Dermis blood vessel endothelial cell (primary cell): ENCODE measurements at regions not wholly inside any gene's neighbourhood (a gene's known extent, or its start where the extent isn't known, plus 50 kb on each side); places are given as distances from the start of the nearest gene placed in this dataset.

Experiments used
- DNase-seq: peaks from one replicate; pipeline ENCODE4 v3.0.0; 2010

GRCh38 chr20:22920898-22921297 is 114.2 kb upstream of the SSTR4 start:
- no peak for DNase-seq

DNA sequence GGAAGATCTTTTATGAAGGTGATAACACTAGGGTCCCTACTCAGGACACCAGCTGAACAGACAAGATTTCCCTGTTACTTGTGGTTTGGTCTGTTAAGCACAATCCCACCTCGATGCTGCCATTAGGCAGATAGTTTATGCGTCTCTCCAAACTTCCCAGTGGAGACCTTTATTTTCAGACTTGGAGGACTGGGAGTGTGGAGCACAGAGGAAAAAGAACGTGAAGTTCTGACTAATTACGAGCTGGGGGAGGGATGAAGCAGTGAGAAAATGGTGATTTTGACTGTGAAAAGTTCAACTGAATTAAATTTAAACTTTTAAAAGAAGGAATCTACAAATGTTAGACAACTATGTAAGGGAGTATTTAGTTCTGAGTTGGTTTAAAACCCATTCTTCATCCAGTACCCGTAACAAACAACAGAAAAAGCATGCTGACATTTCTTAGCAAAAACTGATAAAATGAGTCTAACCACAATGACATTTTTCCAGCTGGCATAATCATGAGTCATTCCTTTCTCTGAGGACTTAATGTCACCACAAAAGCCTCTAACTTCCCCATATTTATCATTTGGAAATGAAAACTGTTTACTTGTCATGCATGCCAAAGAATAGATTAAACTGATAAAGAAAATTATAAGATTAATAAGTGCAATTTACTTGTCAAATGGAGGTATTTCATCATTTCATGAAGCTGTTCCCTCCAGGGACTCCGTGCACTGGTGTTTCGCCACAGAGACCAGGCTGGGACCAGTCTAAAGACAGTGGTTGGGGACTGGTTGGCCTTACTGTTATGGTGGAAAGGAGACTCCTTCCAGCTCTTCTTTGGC is 113.3 kb upstream of the SSTR4 start:
- peak; percentile 50 for DNase-seq

- DNase-seq: no peak
Observed at GRCh38 chr20:22922987-22923386, 112.1 kb upstream of the SSTR4 start.

GRCh38 chr20:22924046-22924737 is 110.9 kb upstream of the SSTR4 start:
- DNase-seq: no peak

DNA sequence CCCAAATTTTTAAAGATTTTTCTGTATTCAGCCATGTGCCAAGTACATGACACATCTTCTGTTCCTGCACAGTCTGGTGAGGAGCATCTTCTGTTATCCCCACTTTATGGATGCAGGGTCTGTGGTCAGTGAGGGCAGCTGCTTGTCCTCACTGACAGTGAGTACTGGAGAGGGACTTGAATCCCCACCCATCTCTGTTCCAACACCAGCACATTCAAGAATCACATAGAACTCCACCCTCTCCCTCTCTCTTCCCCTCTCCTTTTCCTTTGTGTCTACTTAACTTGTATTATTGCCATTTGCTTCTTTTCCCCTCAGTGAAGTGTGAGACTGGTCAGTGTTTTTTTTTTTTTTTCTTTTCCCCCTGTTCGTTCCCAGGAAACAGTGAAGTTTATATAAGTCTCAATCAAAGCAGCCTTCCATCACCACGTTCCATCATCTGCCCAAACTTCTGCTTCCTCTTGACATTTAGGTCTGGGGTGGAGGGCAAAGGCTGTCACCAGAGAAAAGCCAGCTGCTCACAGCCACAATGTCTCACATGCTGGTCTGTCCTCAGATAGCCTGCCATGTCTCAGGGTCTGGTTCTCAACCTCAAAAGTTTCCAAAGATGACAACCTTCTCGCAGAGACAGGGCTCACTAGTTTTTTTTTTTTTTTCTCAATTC is 110.0 kb upstream of the SSTR4 start:
- no peak for DNase-seq

DNA sequence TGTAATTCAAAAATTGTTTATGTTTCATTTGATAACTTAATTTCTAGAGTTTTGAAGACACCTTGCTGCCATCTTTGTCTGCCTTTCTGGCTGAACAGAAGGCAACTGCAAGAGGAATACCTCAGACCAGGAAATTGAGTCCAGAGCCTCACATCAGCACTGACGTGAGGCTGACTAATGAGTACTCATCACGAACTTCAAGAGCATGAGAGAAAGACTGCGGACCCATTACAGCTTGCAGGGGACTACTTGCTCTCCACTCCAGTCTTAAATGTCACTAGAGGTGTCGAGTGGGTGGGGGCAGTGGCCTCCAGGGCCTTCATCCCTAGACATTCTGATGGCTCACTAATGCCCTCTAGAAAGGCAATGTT is 109.5 kb upstream of the SSTR4 start:
- no peak for DNase-seq

- no peak for DNase-seq
Observed at GRCh38 chr20:22927537-22927936, 107.6 kb upstream of the SSTR4 start.

- DNase-seq: no peak
Observed at GRCh38 chr20:22928679-22929078, 106.4 kb upstream of the SSTR4 start.

DNA sequence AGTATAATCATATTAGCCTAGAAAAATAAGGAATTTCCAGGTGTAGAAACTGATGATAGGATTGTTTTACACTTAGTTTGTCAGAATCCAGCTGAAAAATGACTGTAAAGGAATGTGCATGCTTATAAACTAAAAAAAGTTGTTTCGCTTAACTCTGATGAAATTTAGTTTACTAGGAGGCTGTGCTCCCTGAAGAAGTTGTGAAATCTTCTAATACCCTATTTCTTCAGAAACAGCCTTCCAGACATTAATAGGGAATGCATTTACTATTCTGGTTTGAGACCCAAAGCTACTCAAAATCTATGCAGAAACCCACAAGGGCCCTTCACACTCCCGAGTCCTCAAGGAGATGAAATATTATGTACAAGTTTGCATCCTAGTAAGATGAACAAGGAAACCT is 105.5 kb upstream of the SSTR4 start:
- no peak for DNase-seq

- no peak for DNase-seq
Observed at GRCh38 chr20:22931653-22932608, 103.2 kb upstream of the SSTR4 start.

DNA sequence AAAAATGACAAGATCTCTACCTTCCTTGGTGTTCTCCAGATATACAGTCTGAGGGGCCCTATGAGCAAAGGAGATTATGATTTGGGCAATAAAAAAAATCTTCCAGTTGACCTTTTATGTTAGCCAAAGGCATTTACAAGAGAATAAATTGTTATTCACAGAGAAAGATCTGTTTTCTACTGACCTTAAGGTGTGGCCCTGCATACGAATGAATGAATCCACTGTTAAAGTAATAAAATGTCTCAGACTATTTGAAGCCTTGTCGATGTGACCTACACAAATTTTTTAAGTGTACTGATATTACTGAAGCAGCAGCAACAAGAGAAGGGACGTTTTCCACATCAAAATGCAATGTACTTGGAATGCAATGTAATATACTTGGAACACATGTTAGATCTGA is 95.9 kb upstream of the SSTR4 start:
- DNase-seq: no peak

DNA sequence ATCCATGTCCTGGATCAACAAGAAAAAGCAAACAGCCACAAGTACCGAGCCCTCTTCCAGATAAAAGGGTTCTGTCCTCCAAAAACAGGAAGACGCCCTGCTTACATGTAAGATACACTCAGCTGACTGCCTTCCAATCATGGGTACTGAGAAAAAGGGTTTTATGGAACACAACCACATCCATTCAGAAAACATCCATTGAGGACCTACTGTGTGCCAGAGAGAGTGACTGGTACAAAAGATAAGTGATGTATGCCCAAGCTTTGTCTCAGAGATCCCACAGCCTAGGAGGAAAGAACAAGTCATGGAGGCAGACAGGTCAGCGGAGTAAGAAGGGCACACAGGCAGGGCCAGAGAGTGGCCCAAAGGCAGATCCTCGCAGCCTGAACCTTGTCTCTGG is 94.8 kb upstream of the SSTR4 start:
- DNase-seq: no peak

GRCh38 chr20:22941550-22941949 is 93.6 kb upstream of the SSTR4 start:
- DNase-seq: no peak

DNA sequence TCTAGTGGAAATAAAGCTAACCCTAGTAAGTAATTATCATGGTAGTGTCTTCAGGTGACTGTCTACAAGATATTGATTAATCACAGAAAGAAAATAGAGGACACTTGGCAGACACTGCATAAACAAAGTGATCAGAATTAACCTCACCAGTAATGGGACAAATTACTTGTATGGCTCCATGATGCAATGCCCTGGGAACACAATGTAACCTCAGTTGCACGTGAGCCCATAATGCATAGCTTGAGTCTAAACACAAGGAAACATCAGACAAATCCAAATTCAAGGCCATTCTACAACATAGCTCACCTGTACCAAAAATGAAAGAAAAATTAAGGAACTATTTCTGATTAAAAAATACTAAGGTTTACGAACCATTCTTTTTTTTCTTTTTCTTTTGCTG is 92.4 kb upstream of the SSTR4 start:
- no peak for DNase-seq

DNA sequence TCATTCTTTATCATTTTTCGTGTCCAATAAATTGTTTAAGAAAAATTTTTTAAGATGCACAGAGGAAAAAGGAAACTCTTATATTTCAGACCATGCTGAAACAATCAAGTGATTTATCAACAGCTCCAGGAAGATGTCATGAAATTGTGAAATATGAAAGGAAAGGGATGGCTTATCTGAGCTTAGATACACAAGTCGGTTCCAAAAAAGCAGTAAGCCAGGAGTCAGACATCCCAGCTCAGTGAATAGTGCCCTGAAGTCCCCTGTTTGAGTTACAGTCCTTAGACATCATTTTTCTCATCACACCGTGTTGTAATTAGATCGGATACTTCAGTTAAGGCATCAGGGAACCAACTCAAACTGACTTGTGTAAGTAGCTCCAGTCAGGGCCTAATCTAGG is 91.0 kb upstream of the SSTR4 start:
- DNase-seq: no peak

DNA sequence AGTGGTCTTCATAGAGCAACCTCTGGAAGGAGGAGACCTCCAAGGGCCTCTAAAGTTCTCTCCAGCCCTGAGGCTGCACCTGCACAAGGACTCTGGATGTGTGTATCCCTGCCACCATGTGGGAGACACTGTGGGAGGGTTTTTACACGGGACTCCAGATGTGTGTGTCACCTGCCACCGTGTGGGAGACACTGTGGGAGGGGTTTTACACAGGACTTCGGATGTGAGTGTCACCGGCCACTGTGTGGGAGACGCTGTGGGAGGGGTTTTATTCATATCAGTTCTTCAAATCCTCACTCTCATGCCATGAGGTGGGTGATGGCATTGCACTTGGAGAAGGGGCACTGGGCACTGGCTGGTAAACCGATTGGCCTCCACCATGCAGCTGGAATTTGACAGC is 90.2 kb upstream of the SSTR4 start:
- DNase-seq: no peak

DNA sequence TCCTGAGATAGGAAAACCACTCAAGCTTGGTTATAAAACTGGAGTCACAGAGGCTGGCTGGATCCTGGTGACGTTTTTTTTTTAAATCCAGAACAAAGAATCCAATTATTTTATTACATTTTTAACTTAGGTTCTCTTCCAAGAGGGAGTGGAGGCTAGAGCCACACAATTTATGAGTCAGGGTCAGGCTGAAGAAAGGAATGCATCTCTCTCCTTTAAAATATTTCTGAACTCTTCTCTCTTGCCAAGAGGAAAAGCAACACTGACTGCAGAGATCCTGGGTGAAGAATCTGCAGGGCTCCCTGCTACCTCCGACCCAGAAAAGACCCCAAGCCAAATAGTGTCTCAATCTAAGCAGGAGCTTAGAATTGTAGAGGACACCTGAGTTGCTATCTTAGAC is 88.5 kb upstream of the SSTR4 start:
- no peak for DNase-seq

DNA sequence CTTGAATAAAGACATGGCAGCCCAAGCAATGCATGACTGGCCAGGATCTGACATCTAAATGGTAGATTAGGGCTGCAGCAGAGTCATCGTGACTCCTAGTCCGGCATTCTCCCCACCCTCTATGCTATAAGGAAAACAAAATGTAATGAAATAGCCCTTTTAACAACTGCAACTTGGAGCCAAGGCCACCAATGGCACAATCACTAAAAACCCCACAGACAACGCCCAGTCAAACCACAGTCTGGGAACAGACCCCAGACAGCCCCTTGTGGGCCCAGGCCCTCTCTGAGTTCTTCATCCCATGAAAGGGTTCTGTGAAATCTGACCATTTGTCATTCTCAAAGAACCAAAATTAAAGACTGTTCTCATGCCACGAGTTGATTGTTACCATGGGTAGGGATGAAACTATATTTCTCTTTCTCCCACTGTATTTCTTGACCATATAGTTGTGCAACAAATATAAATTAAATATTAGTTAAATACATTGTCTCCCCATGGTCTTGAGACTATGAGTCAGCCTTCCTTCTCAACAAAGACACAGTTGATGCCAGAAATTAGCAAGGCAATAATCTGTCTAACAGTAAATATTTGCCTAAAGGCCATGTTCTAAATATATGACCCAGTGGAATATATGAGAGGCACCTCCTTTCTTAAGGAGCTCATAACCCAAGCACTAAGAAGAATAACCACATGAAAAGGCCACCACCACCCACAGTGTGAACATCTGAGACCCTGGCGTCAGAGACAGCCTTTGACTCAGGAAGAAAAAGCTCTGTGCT is 85.6 kb upstream of the SSTR4 start:
- peak; percentile 49 for DNase-seq

GRCh38 chr20:22951966-22952365 is 83.1 kb upstream of the SSTR4 start:
- DNase-seq: no peak

DNA sequence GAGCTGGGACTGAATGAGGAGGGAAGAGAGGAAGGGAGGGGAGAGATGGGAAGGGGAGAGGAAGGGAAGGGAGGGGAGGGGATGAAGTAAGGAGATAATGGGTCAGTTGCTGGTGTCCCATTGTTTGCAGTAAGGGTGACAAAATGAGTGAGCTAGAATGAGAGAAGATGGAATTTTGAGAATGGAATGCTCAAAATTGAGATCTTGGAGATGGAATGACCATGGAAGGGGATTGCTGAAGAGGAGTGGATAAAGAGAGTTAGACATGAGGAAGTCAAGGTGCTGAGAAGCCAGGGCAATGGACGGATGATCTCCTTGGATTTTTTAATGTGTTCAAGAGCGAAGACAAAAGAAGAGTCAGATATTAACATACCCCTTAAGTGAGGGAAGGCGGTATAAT is 80.5 kb upstream of the SSTR4 start:
- DNase-seq: no peak

- no peak for DNase-seq
Observed at GRCh38 chr20:22958390-22958789, 76.7 kb upstream of the SSTR4 start.
